GM03348 (cell line): ENCODE measurements at regions not wholly inside any gene's neighbourhood (a gene's known extent, or its start where the extent isn't known, plus 50 kb on each side); places are given as distances from the start of the nearest gene placed in this dataset.

Source experiments
- DNase-seq: peaks from one replicate; pipeline ENCODE4 v3.0.0; 2012; ENCODE audit warnings: low spot score

- no peak for DNase-seq
Measured at GRCh38 chr16:86773354-86773715, 195.0 kb downstream of the FOXL1 start.

- DNase-seq: no peak
Measured at GRCh38 chr16:86774931-86775330, 196.6 kb downstream of the FOXL1 start.

- DNase-seq: no peak
Measured at GRCh38 chr16:86775511-86775921, 197.2 kb downstream of the FOXL1 start.

GRCh38 chr16:86777381-86777946 is 199.1 kb downstream of the FOXL1 start:
- DNase-seq: no peak

- no peak for DNase-seq
Measured at GRCh38 chr16:86778108-86778745, 199.9 kb downstream of the FOXL1 start.

GRCh38 chr16:86778978-86779377 is 200.6 kb downstream of the FOXL1 start:
- DNase-seq: no peak

- DNase-seq: no peak
Measured at GRCh38 chr16:86781046-86781445, 202.7 kb downstream of the FOXL1 start.

GRCh38 chr16:86783636-86784626 is 205.6 kb downstream of the FOXL1 start:
- DNase-seq: peak; percentile 49

GRCh38 chr16:86786338-86786737 is 208.0 kb downstream of the FOXL1 start:
- no peak for DNase-seq

GRCh38 chr16:86786994-86787393 is 208.6 kb downstream of the FOXL1 start:
- no peak for DNase-seq

- no peak for DNase-seq
Measured at GRCh38 chr16:86787538-86787937, 209.2 kb downstream of the FOXL1 start.

- DNase-seq: no peak
Measured at GRCh38 chr16:86789621-86790051, 211.3 kb downstream of the FOXL1 start.

- no peak for DNase-seq
Measured at GRCh38 chr16:86791287-86792035, 213.1 kb downstream of the FOXL1 start.

GRCh38 chr16:86794216-86794864 is 216.0 kb downstream of the FOXL1 start:
- DNase-seq: no peak

GRCh38 chr16:86797700-86798099 is 219.4 kb downstream of the FOXL1 start:
- no peak for DNase-seq

- DNase-seq: no peak
Measured at GRCh38 chr16:86798247-86799041, 220.1 kb downstream of the FOXL1 start.

GRCh38 chr16:86799367-86799766 is 221.0 kb downstream of the FOXL1 start:
- DNase-seq: no peak

GRCh38 chr16:86800894-86801293 is 222.5 kb downstream of the FOXL1 start:
- DNase-seq: no peak

GRCh38 chr16:86802013-86802412 is 223.7 kb downstream of the FOXL1 start:
- DNase-seq: no peak

GRCh38 chr16:86805188-86805587 is 226.8 kb downstream of the FOXL1 start:
- no peak for DNase-seq
